ENCODE measurements at regions not wholly inside any gene's neighbourhood (a gene's known extent, or its start where the extent isn't known, plus 50 kb on each side); places are given as distances from the start of the nearest gene placed in this dataset.

- TF ChIP-seq XRCC5 (optimal IDR thresholded peaks at IDR 0.05; ENCODE audit: low read length) (no peak), PPARG (CRISPR knock-in tag; conservative IDR thresholded peaks at IDR 0.05) (no peak), ZBTB34 (CRISPR knock-in tag; IDR thresholded peaks at IDR 0.05) (no peak), ZFP36 (IDR thresholded peaks at IDR 0.05; ENCODE audit: borderline replicate concordance, low read depth, low read length, partially characterized antibody) (no peak), ZBTB20 (CRISPR knock-in tag; IDR thresholded peaks at IDR 0.05; ENCODE audit: borderline replicate concordance, low read depth) (no peak), SNAPC5 (CRISPR knock-in tag; IDR thresholded peaks at IDR 0.05; ENCODE audit: borderline replicate concordance) (no peak), MXI1 (IDR thresholded peaks at IDR 0.05; ENCODE audit: borderline replicate concordance, low read depth, low read length) (no peak), POLR2A (IDR thresholded peaks at IDR 0.05; ENCODE audit: insufficient read depth in 1 of 2, low read depth in 2 of 2, low read length in 2 of 2) (no peak), HIC2 (CRISPR knock-in tag; IDR thresholded peaks at IDR 0.05; ENCODE audit: low read depth) (no peak), SOX6 (IDR thresholded peaks at IDR 0.05) (no peak), SOX6 (CRISPR knock-in tag; IDR thresholded peaks at IDR 0.05) (no peak), ZSCAN21 (CRISPR knock-in tag; IDR thresholded peaks at IDR 0.05; ENCODE audit: borderline replicate concordance) (no peak), ATF1 (CRISPR knock-in tag; IDR thresholded peaks at IDR 0.05) (no peak), ZNF274 (CRISPR knock-in tag; IDR thresholded peaks at IDR 0.05) (no peak), SALL2 (CRISPR knock-in tag; IDR thresholded peaks at IDR 0.05) (no peak)
Observed at GRCh38 chr2:194443926-194444325, 1213.1 kb upstream of the SLC39A10 start.
